Karpas-422 (cell line): ENCODE measurements at regions not wholly inside any gene's neighbourhood (a gene's known extent, or its start where the extent isn't known, plus 50 kb on each side); places are given as distances from the start of the nearest gene placed in this dataset. TPM values are rescaled to one million over a fixed set of nuclear protein-coding genes. Genes with fewer than 3 reads are reported as not detected.
"Not testable (repeated sequence)": the region's sequence is repeated elsewhere in the genome, so short reads cannot be mapped to it uniquely, and the experiment has no call there.

ENCODE experiments used
- DNase-seq: peaks from one replicate; pipeline ENCODE4 v3.0.0-alpha.2; 2015
- H2AFZ ChIP-seq: fragments of 200-600 bp; sonication (generic); 2 replicates; pipeline ENCODE4 v1.6.1; 2014; ENCODE audit warnings: antibody characterized with exemption, low read length, mixed read lengths
- H3K27ac ChIP-seq: fragments of 200-600 bp; sonication (generic); 2 replicates; pipeline ENCODE4 v1.5.1; 2014; ENCODE audit warnings: mild to moderate bottlenecking, low read length, moderate library complexity
- H3K27me3 ChIP-seq: fragments of 200-600 bp; sonication (generic); 2 replicates; pipeline ENCODE4 v1.6.1; 2014; ENCODE audit warnings: low read length, mixed read lengths
- H3K36me3 ChIP-seq: fragments of 200-600 bp; sonication (generic); 2 replicates; pipeline ENCODE4 v1.6.1; 2014; ENCODE audit warnings: low read length, mixed read lengths; ENCODE audit not compliant: insufficient read depth
- H3K4me1 ChIP-seq: fragments of 200-600 bp; sonication (generic); 2 replicates; pipeline ENCODE4 v1.6.1; 2014; ENCODE audit warnings: mild to moderate bottlenecking, low read length, mixed read lengths
- H3K4me2 ChIP-seq: fragments of 200-600 bp; sonication (generic); 2 replicates; pipeline ENCODE4 v1.6.1; 2014; ENCODE audit warnings: low read length, low read depth, mild to moderate bottlenecking; ENCODE audit not compliant: poor library complexity, severe bottlenecking
- H3K4me3 ChIP-seq: fragments of 200-600 bp; sonication (generic); 2 replicates; pipeline ENCODE4 v1.5.1; 2014; ENCODE audit warnings: mild to moderate bottlenecking, antibody characterized with exemption, low read length, mixed read lengths
- H3K79me2 ChIP-seq: fragments of 200-600 bp; sonication (generic); 2 replicates; pipeline ENCODE4 v1.6.1; 2014; ENCODE audit warnings: mild to moderate bottlenecking, low read length, mixed read lengths
- H3K9ac ChIP-seq: fragments of 200-600 bp; sonication (generic); 2 replicates; pipeline ENCODE4 v1.6.0; 2014; ENCODE audit warnings: low read length
- H3K9me2 ChIP-seq: fragments of 200-600 bp; sonication (generic), shearing (Covaris generic); replicated peaks from 2 replicates; pipeline ENCODE4 v1.6.0; 2014; ENCODE audit warnings: mild to moderate bottlenecking, low read length, moderate library complexity; ENCODE audit not compliant: insufficient read depth
- H3K9me3 ChIP-seq: fragments of 300-700, 200-600 bp; sonication (generic); 2 replicates; pipeline ENCODE4 v1.6.1; 2014; ENCODE audit warnings: low read length, mixed read lengths
- H4K20me1 ChIP-seq: fragments of 200-600 bp; sonication (generic); 2 replicates; pipeline ENCODE4 v1.6.1; 2014; ENCODE audit warnings: mild to moderate bottlenecking, antibody characterized with exemption, low read length, low read depth; ENCODE audit not compliant: insufficient read depth
- small RNA-seq: library from RNA; depleted of rRNA; stranded (forward); fragments of <200 nt; gene quantifications from one replicate; pipeline ENCODE3, GENCODE V24; 2014

GRCh38 chr13:61493556-61493955 lies 77.9 kb upstream of the PCDH20 start:
- not testable (repeated sequence) for H2AFZ ChIP-seq, H3K9me3 ChIP-seq, H3K4me2 ChIP-seq, H3K36me3 ChIP-seq, H3K27ac ChIP-seq, H3K9me2 ChIP-seq, H3K9ac ChIP-seq, H4K20me1 ChIP-seq, H3K4me1 ChIP-seq, H3K79me2 ChIP-seq, DNase-seq, H3K4me3 ChIP-seq, H3K27me3 ChIP-seq

- Histone ChIP-seq H2AFZ (no peak overlapping the region), H3K79me2 (no peaks in the 10 kb centered on the region), H4K20me1 (no peaks in the 10 kb centered on the region), H3K9me2 (no peaks in the 10 kb centered on the region), H3K9me3 (no peaks in the 10 kb centered on the region), H3K36me3 (no peaks in the 10 kb centered on the region), H3K27ac (no peak overlapping the region), H3K4me2 (no peak overlapping the region), H3K4me3 (no peak overlapping the region), H3K4me1 (no peaks in the 10 kb centered on the region), H3K27me3 (no peaks in the 10 kb centered on the region), H3K9ac (no peak overlapping the region)
- DNase-seq: no peak
Observed at GRCh38 chr13:61486496-61486895, 70.8 kb upstream of the PCDH20 start.

- no peaks in the 10 kb centered on the region for H3K36me3 ChIP-seq
- no peaks in the 10 kb centered on the region for H3K4me1 ChIP-seq
- H3K9me3 ChIP-seq: no peaks in the 10 kb centered on the region
- no peaks in the 10 kb centered on the region for H3K27me3 ChIP-seq
- H4K20me1 ChIP-seq: no peaks in the 10 kb centered on the region
- H3K4me3 ChIP-seq: no peak overlapping the region
- H3K4me2 ChIP-seq: no peak overlapping the region
- H3K27ac ChIP-seq: no peak overlapping the region
- no peak for DNase-seq
- no peak overlapping the region for H3K9ac ChIP-seq
- H2AFZ ChIP-seq: no peak overlapping the region
- no peaks in the 10 kb centered on the region for H3K9me2 ChIP-seq
- no peaks in the 10 kb centered on the region for H3K79me2 ChIP-seq
Observed at GRCh38 chr13:61485128-61485765, 69.6 kb upstream of the PCDH20 start.

GRCh38 chr13:61477619-61478018 lies 62.0 kb upstream of the PCDH20 start:
- Histone ChIP-seq H3K4me2 (no peak overlapping the region), H3K4me1 (no peaks in the 10 kb centered on the region), H3K79me2 (no peaks in the 10 kb centered on the region)

GRCh38 chr13:61470786-61471185 lies 55.1 kb upstream of the PCDH20 start:
- no peak overlapping the region for H3K9ac ChIP-seq
- no peaks in the 10 kb centered on the region for H3K4me1 ChIP-seq
- no peaks in the 10 kb centered on the region for H3K36me3 ChIP-seq
- H3K27me3 ChIP-seq: no peaks in the 10 kb centered on the region
- H3K4me2 ChIP-seq: no peak overlapping the region
- H3K27ac ChIP-seq: no peak overlapping the region
- DNase-seq: no peak
- H3K79me2 ChIP-seq: no peaks in the 10 kb centered on the region
- H2AFZ ChIP-seq: no peak overlapping the region
- H3K9me2 ChIP-seq: no peaks in the 10 kb centered on the region
- H3K9me3 ChIP-seq: no peaks in the 10 kb centered on the region
- H3K4me3 ChIP-seq: no peak overlapping the region
- H4K20me1 ChIP-seq: no peaks in the 10 kb centered on the region

More at GRCh38 chr13:61477619-61478018, 62.0 kb upstream of the PCDH20 start:
- Histone ChIP-seq H3K4me3 (no peak overlapping the region), H3K9me3 (no peaks in the 10 kb centered on the region), H3K27me3 (no peaks in the 10 kb centered on the region), H4K20me1 (no peaks in the 10 kb centered on the region), H3K27ac (no peak overlapping the region), H3K9ac (no peak overlapping the region), H3K36me3 (no peaks in the 10 kb centered on the region), H3K9me2 (no peaks in the 10 kb centered on the region), H2AFZ (no peak overlapping the region)
- no peak for DNase-seq

GRCh38 chr13:61466280-61466679 lies 50.6 kb upstream of the PCDH20 start:
- DNase-seq: peak; percentile 54

More at GRCh38 chr13:61466280-61466679, 50.6 kb upstream of the PCDH20 start:
- Histone ChIP-seq H3K27ac (no peak overlapping the region), H4K20me1 (no peaks in the 10 kb centered on the region), H3K4me3 (no peak overlapping the region), H3K36me3 (no peaks in the 10 kb centered on the region), H2AFZ (no peak overlapping the region), H3K9ac (no peak overlapping the region), H3K4me1 (no peaks in the 10 kb centered on the region), H3K27me3 (no peaks in the 10 kb centered on the region), H3K9me2 (no peaks in the 10 kb centered on the region), H3K4me2 (no peak overlapping the region), H3K9me3 (no peaks in the 10 kb centered on the region), H3K79me2 (no peaks in the 10 kb centered on the region)

Small RNA genes in the stretch of these regions (small RNA-seq; reads per million reads assigned to genes)
- gene AL353765.1 (not detected), gene AL356102.1 (not detected), gene MIR4704 (not detected), gene MIR548X2 (not detected), gene RNU6-81P (not detected)
